ENCODE measurements at regions not wholly inside any gene's neighbourhood (a gene's known extent, or its start where the extent isn't known, plus 50 kb on each side); places are given as distances from the start of the nearest gene placed in this dataset.

DNA sequence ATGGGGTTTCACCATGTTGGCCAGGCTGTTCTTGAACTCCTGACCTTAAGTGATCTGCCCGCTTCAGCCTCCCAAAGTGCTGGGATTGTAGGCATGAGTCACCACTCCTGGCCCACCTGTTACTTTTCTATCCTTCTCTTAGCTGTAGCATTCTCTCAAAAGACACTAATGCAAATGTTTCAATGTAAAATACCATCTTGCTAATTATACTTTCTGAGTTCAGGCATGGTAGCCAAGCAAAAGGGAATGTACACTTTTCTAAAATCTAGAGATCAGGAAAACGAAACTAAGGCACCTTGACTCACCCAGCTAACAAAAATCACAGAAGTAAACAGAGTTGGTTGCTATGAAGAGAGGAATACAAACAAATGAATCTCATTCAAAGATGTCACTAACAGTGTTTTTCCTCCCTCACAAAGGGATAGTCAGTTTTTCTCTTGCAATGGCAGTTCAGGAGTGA is 401.0 kb upstream of the NRP1 start:
- no peak for DNase-seq (ENCODE audit: low read depth)

GRCh38 chr10:33734393-33735155 is 400.1 kb upstream of the NRP1 start:
- DNase-seq (ENCODE audit: low read depth), result no peak

DNA sequence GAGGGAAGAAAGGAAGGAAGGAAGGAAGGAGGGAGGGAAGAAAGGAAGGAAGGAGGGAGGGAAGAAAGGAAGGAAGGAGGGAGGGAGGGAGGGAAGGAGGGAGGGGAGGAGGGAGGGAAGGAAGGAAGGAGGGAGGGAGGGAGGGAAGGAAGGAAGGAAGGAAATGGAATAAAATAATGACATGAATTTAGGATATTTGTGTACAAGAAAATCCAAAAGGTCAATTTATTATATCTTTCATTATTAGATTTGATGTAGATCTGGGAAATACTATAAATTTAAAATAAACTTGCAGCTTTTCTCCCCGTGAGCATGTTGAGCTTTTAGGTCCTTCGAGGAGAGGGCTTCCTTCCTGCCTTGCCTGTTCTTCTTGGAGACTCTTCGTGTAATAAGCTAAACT is 398.6 kb upstream of the NRP1 start:
- DNase-seq (ENCODE audit: low read depth), result no peak

DNA sequence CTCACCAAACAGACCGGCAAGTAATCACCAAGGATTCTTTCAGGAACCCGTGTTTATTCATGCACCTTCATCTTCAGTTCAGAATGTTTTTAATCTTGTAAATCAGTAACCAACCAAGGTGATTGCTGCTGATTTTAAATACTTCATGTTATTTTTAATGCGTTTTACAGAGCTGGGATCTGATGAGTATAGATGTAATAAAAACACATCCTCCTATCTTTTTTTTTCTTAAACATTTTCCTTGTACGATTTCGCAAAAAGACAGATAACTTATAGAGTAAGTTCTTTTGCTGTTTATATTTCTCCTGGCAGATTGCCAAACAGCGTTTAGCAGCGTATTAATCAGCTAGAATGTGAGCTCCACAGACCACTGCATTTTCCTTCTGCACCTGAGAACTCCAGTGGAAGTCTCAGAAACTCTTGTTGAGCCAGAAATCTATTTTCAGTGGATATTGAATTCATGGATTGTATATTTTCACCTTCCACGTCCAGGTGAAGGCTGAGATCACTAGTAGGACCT is 397.8 kb upstream of the NRP1 start:
- DNase-seq (ENCODE audit: low read depth), result no peak

DNA sequence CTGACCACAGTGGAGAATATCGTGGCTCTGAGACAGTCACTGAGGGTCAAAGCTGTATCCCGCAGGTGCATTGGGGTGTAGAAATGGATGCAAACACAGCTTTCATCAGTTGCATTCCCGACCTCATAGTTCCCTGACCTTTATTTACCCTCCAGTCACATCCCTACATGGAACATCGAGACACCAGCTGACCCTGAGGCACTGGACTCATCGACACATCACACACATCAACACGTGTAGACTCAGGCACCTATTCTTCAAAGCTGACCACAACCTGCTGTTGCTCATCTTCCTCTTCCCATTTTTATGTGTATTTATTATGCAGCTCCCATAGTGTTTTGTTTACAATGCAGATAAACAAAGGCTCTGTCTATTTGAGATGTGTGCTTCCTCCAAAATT is 396.9 kb upstream of the NRP1 start:
- no peak for DNase-seq (ENCODE audit: low read depth)

- no peak for DNase-seq (ENCODE audit: low read depth)
Observed at GRCh38 chr10:33725430-33725829, 391.0 kb upstream of the NRP1 start.

- DNase-seq (ENCODE audit: low read depth), result no peak
Observed at GRCh38 chr10:33723181-33723580, 388.7 kb upstream of the NRP1 start.

GRCh38 chr10:33722067-33722466 is 387.6 kb upstream of the NRP1 start:
- no peak for DNase-seq (ENCODE audit: low read depth)

- DNase-seq (ENCODE audit: low read depth), result no peak
Observed at GRCh38 chr10:33721509-33721908, 387.0 kb upstream of the NRP1 start.

- no peak for DNase-seq (ENCODE audit: low read depth)
Observed at GRCh38 chr10:33720161-33720560, 385.7 kb upstream of the NRP1 start.

GRCh38 chr10:33719005-33719703 is 384.7 kb upstream of the NRP1 start:
- DNase-seq (ENCODE audit: low read depth), result no peak

DNA sequence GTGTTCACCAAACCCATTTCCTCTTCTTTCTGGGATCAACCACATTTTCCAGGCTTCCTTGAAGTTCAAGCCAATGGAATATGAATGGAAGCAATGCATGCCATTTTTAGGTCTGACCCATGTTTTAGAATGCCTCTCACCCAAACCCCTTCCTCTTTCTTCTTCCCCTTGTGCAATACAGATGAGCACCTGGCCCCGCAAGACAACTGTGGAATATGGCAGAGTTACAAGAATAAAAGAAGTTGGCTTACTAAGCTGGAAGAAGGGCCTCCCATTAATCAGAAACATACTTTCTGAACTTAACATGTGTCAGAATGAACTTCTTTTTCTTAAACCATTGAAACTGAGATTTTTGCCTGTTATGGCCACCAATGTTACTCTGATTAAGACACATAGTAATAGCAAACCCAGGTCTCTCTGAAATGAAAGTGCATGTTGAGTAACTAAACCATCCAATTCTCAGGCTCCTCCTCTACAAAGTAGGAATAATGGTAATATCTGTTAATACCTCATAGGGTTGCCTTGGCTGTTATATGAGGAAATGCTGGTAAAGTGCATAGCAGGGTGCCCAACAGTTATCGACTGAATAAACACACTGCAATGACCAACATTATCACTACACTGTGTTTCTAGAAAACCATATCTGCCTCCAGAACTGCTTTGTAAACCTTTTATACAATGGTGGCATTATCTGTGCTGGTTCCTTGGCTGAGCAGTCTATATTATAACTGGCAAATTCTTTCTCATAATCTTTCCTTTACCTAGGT is 382.2 kb upstream of the NRP1 start:
- DNase-seq (ENCODE audit: low read depth), result no peak

DNA sequence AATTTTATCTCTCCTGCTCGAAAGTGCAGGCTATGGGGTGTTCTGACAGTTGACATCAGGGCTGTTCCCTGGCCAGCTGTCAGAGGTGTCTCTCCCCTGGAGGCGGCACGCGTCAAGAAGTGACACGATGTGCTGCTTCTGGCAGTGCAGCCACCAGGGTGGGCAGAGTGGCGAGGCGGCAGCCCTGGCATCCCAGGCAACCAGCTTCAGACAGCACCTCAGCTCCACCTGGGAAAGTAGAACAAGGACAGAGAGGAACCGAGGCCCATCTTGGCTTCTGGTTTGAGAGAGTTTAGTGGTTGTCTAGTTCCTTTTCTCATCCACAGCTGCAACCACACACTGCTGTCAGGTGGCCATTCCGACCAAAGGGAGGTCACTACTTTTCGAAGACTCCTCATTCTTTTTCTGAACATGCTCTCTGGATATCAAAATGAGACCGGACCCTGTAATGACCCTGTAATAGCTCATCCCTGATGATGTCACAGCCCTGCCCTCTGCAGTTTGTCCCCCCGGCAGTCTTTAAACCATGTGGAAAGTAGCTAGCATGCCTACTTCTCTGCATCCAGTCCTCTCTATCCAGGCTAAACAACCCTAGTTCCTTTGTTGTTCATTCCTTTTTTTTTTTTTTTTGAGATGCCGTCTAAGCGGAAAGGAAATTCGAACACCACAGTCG is 381.0 kb upstream of the NRP1 start:
- no peak for DNase-seq (ENCODE audit: low read depth)

DNA sequence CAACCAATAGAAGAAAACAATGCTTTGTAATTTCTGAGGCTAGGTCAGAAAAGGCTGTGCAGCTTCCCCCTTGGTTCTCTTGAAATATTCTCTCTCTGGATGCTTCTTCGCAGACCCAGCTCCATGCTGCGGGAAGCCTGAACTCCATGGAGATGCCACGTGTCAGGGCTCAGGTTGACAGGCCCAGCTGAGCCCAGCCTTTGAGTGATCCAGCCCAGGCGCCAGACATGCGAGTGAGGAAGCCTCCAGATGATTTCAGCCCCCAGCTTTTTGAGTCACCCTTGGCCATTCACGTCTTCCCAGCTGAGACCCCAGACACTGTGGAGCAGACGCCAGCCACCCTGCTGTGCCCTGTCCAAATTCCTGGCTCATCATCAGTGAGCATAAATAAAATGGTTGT is 378.4 kb upstream of the NRP1 start:
- DNase-seq (ENCODE audit: low read depth), result no peak

GRCh38 chr10:33710006-33710405 is 375.5 kb upstream of the NRP1 start:
- DNase-seq (ENCODE audit: low read depth), result no peak

- DNase-seq (ENCODE audit: low read depth), result no peak
Observed at GRCh38 chr10:33709008-33709753, 374.7 kb upstream of the NRP1 start.

GRCh38 chr10:33708561-33708960 is 374.1 kb upstream of the NRP1 start:
- DNase-seq (ENCODE audit: low read depth), result no peak

GRCh38 chr10:33706746-33707145 is 372.3 kb upstream of the NRP1 start:
- peak; percentile 60 for DNase-seq (ENCODE audit: low read depth)

DNA sequence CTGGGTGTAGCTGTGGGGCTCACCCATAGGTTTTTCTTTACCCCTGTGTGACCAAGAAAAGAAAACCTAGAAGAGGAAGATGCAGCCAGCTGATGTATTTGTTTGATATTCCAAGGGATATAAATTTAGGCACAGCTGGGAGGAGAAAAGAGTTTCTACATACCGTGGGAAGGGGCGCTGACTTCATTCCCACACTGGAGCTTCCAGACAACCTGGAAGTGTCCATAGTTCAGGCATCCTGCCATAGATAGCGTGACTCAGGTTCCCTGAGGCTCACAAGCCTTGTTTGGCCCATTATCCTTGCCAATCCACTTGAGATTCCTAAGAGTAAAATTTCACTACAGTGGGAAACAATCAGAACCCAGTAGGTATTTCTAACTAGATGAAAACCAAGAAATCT is 371.7 kb upstream of the NRP1 start:
- peak; percentile 69 for DNase-seq (ENCODE audit: low read depth)

- DNase-seq (ENCODE audit: low read depth), result no peak
Observed at GRCh38 chr10:33704214-33704830, 369.9 kb upstream of the NRP1 start.
